SU-DHL-6 (cell line): ENCODE measurements at regions not wholly inside any gene's neighbourhood (a gene's known extent, or its start where the extent isn't known, plus 50 kb on each side); places are given as distances from the start of the nearest gene placed in this dataset.

Source experiments
- H2AFZ ChIP-seq: fragments of 200-600 bp; sonication (generic); 2 replicates; pipeline ENCODE4 v1.6.1; 2014; ENCODE audit warnings: low read depth, mild to moderate bottlenecking, moderate library complexity, mixed read lengths, antibody characterized with exemption, low read length; ENCODE audit not compliant: severe bottlenecking
- H3F3A ChIP-seq: fragments of 200-600 bp; shearing (Covaris generic); 2 replicates; pipeline ENCODE4 v1.6.0; 2016; ENCODE audit warnings: antibody characterized with exemption, mild to moderate bottlenecking; ENCODE audit not compliant: insufficient read depth
- H3K27ac ChIP-seq: fragments of 200-600 bp; sonication (generic); 2 replicates; pipeline ENCODE4 v1.5.1; 2016; ENCODE audit warnings: low read depth, mild to moderate bottlenecking, low read length, moderate library complexity, mixed read lengths
- H3K27me3 ChIP-seq: fragments of 200-600 bp; sonication (generic), shearing (Covaris generic); 2 replicates; pipeline ENCODE4 v1.6.0; 2014; ENCODE audit warnings: mild to moderate bottlenecking, low read length
- H3K36me3 ChIP-seq: fragments of 200-600 bp; sonication (generic); 2 replicates; pipeline ENCODE4 v1.6.1; 2014; ENCODE audit warnings: mild to moderate bottlenecking, low read length, mixed read lengths
- H3K4me2 ChIP-seq: fragments of 300-600, 200-600 bp; shearing (Covaris generic), sonication (generic); 2 replicates; pipeline ENCODE4 v1.6.0; 2014; ENCODE audit warnings: low read length, low read depth, mild to moderate bottlenecking; ENCODE audit not compliant: poor library complexity, severe bottlenecking
- H3K4me3 ChIP-seq: fragments of 200-600 bp; sonication (generic); 2 replicates; pipeline ENCODE4 v1.5.1; 2014; ENCODE audit warnings: antibody characterized with exemption, low read length, mild to moderate bottlenecking, mixed read lengths; ENCODE audit not compliant: insufficient read depth, poor library complexity, severe bottlenecking
- H3K79me2 ChIP-seq: fragments of 200-600 bp; sonication (generic); 2 replicates; pipeline ENCODE4 v1.6.1; 2014; ENCODE audit warnings: mild to moderate bottlenecking, low read length, moderate library complexity; ENCODE audit not compliant: insufficient read depth
- H3K9ac ChIP-seq: fragments of 200-600 bp; sonication (generic); 2 replicates; pipeline ENCODE4 v1.7.0; 2014; ENCODE audit warnings: mild to moderate bottlenecking, low read length
- H3K9me2 ChIP-seq: fragments of 200-600 bp; sonication (generic); replicated peaks from 2 replicates; pipeline ENCODE4 v1.6.1; 2014; ENCODE audit warnings: low read length; ENCODE audit not compliant: insufficient read depth
- H3K9me3 ChIP-seq: fragments of 200-600 bp; sonication (generic); 2 replicates; pipeline ENCODE4 v1.6.1; 2014; ENCODE audit warnings: low read length, mixed read lengths; ENCODE audit not compliant: insufficient read depth
- H4K20me1 ChIP-seq: fragments of 200-600 bp; sonication (generic); 2 replicates; pipeline ENCODE4 v1.6.1; 2014; ENCODE audit warnings: low read depth, mild to moderate bottlenecking, antibody characterized with exemption, low read length, moderate library complexity, mixed read lengths
- CTCF ChIP-seq: fragments of 200-600 bp; sonication (generic); IDR thresholded peaks from one replicate; pipeline ENCODE4 v1.5.1; 2017; ENCODE audit warnings: antibody characterized with exemption, mild to moderate bottlenecking, low read length, moderate library complexity; ENCODE audit not compliant: insufficient read depth, poor library complexity, severe bottlenecking
- EZH2phosphoT487 ChIP-seq: fragments of 200-600 bp; sonication (generic), shearing (Covaris generic); conservative IDR thresholded peaks from 2 replicates; pipeline ENCODE4 v1.6.1; 2018; ENCODE audit warnings: mild to moderate bottlenecking, antibody characterized with exemption, low read length, moderate library complexity, mixed read lengths

DNA sequence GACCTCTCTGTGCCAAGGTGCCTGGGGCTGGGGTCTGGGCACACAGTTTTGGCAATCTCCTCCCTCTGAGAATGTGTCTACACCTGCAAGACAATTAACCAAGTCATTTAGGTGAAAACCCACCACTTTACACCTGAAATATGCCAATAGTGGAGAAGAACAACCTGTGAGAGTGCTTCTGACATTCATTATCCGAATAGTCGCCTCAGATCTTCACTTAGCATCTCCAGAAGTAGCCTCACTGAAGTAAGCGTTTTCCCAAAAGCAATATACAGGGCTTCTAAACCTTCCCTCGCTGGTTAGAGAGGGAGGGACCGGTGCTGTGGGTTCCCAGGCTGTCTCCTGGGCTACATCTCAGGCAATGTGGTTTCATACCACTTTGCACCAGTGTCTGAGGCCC, 173.5 kb downstream of the DDX1 start:
- Histone ChIP-seq H3F3A (no peaks in the 10 kb centered on the region), H3K9me3 (no peaks in the 10 kb centered on the region), H3K27ac (no peak overlapping the region), H3K4me3 (no peak overlapping the region), H3K9me2 (no peaks in the 10 kb centered on the region), H2AFZ (no peak overlapping the region), H3K27me3 (no peaks in the 10 kb centered on the region), H3K36me3 (no peaks in the 10 kb centered on the region), H4K20me1 (no peaks in the 10 kb centered on the region), H3K9ac (no peak overlapping the region), H3K79me2 (no peaks in the 10 kb centered on the region), H3K4me2 (no peak overlapping the region)
- TF ChIP-seq CTCF (no peak), EZH2phosphoT487 (no peak)

GRCh38 chr2:15765686-15766302, 174.1 kb downstream of the DDX1 start:
- H3K9ac ChIP-seq = no peak overlapping the region
- no peaks in the 10 kb centered on the region for H3K9me2 ChIP-seq
- H3K79me2 ChIP-seq = no peaks in the 10 kb centered on the region
- no peaks in the 10 kb centered on the region for H3K27me3 ChIP-seq
- no peaks in the 10 kb centered on the region for H3F3A ChIP-seq
- no peak overlapping the region for H2AFZ ChIP-seq
- no peaks in the 10 kb centered on the region for H3K9me3 ChIP-seq
- H3K36me3 ChIP-seq = no peaks in the 10 kb centered on the region
- TF ChIP-seq EZH2phosphoT487 = no peak
- TF ChIP-seq CTCF = no peak
- H3K4me3 ChIP-seq = no peak overlapping the region
- no peaks in the 10 kb centered on the region for H4K20me1 ChIP-seq
- no peak overlapping the region for H3K27ac ChIP-seq
- no peak overlapping the region for H3K4me2 ChIP-seq

GRCh38 chr2:15766303-15766861, 174.0 kb upstream of the MYCN start:
- H3F3A ChIP-seq = no peaks in the 10 kb centered on the region
- no peak overlapping the region for H2AFZ ChIP-seq
- H3K4me2 ChIP-seq = no peak overlapping the region
- H3K9ac ChIP-seq = no peak overlapping the region
- TF ChIP-seq EZH2phosphoT487 (no peak), CTCF (no peak)
- H3K36me3 ChIP-seq = no peaks in the 10 kb centered on the region
- no peak overlapping the region for H3K4me3 ChIP-seq
- no peaks in the 10 kb centered on the region for H3K27me3 ChIP-seq
- H3K9me2 ChIP-seq = no peaks in the 10 kb centered on the region
- H3K27ac ChIP-seq = no peak overlapping the region
- no peaks in the 10 kb centered on the region for H4K20me1 ChIP-seq
- H3K79me2 ChIP-seq = no peaks in the 10 kb centered on the region
- no peaks in the 10 kb centered on the region for H3K9me3 ChIP-seq
